NB4 (cell line): ENCODE measurements at regions not wholly inside any gene's neighbourhood (a gene's known extent, or its start where the extent isn't known, plus 50 kb on each side); places are given as distances from the start of the nearest gene placed in this dataset.

ENCODE experiments used
- CTCF ChIP-seq: IDR thresholded peaks from one replicate; pipeline ENCODE4 v1.5.1; 2012; ENCODE audit warnings: low read depth, low read length
- POLR2A ChIP-seq: IDR thresholded peaks from 2 replicates; pipeline ENCODE4 v1.6.1; 2011; ENCODE audit warnings: mild to moderate bottlenecking; ENCODE audit not compliant: insufficient read length; ENCODE audit errors: extremely low read depth

- no peak for TF ChIP-seq CTCF
- TF ChIP-seq POLR2A, result no peak
These were observed 139.0 kb upstream of the TNRC6C start for GRCh38 chr17:77819497-77819896.
